Anterior cingulate cortex (tissue), 58 donors: ENCODE measurements at regions not wholly inside any gene's neighbourhood (a gene's known extent, or its start where the extent isn't known, plus 50 kb on each side); places are given as distances from the start of the nearest gene placed in this dataset.

Experiments used
- DNase-seq, 58 donors: peaks; one replicate each; lab custom pipeline; 2025; lab: John Stamatoyannopoulos, UW

DNA sequence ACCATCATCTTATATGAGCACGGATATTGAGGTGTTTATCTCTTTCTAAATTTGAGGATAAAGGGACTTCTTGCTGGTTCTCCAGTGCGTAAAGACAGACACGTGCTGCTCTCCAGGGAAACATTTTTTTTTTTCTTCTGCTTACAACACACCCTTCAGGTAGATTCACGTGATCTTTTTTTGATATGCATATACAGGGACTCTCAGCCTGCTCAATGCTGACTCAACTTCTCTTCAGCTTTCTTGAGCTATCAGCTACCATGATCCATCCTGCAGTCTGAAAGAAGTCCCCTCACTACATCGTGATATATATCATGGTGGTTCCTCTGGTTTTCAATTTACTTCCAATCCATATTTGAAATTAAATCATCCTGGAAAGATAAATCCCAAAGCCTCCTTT, 87.1 kb upstream of the SLITRK3 start:
- no peak for DNase-seq

DNA sequence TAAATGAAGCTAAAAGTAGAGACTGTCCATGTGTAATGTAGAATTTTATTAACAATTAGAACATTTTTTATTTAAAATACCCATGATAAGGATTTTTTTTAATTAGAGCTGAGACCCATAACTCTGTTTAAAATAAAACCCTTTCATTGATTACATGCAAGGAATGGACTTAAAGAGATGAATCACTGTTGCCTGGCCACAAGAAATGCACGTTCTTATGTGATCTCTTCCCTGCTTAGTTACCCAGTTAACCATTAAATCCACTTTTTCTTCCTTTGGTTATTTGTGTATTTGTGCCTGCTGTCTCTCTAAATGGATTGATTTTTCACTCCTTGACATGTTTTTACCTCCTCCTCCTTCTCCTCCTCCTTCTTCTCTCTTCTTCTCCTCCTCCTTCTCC, 83.3 kb upstream of the SLITRK3 start:
- DNase-seq = no peak

DNA sequence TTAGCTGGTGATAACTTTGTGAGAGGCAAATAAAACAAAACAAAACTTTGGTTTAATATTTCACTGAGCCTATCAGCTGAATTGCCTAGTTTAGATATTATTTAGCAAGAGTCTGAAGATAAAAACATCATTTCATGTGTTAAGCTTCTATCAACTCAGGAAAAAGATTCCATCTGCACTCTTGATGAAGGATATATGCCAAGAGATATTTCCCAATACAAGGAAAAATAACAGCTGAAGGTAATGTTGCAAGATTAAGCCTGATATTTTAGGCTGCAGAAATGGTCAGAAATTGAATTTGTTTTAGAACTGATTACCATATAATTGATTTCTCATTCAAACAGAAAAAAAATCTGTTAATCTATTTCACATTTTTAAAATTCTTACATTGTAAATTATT, 77.2 kb upstream of the SLITRK3 start:
- DNase-seq = no peak

DNA sequence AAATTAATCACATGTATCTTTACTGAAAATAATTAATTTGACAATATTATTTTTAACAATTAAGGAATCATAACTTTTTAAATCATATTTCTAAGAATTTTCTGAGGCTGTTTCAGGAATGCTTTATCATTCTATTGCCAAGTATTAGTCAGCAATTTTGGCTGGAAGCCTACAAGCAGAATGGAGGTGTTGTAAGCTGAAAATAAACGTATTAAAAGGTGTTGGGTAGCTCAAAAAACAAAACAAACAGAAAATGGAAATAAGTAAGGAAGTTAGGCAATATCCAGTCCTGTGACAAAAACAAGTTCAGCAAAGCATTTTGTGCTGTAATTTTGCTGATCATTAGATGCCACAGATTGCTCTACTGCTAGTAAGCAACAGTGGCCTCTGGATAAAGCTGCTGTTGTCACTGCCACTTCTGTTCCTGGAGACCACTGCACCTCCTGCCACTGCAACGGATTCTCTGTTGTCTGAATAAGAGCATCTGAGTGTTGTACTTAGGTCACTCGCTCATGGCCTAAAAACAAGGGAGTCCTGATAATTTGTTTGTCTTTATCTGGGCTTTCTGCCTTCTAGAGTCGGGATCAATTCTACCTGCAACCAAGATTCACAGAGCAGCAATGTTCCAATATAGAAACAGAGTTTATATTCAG, 63.5 kb upstream of the SLITRK3 start:
- no peak for DNase-seq

DNA sequence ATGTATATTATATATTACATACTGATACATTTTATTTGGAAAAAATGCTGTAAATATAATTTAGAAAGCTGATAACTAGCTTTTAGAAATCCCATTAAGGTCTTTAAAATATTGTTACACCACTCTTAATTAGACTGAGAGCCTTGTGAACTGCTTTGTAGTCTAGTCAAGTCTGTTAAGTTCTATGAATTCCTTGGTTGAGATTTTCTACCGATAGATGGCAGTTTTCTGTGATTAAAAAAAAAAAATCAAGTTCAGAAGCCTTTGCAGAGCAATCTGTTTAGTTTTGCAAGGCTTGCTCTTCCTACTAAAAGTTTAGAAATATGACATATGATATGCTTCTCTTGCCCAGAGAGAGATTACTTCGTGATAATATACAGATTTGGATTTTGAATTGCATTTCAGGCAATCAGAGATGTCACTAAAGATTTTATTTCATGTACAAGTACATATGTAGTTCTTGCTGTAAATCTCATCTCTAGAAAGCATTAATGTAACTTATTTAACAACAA, 60.4 kb upstream of the SLITRK3 start:
- DNase-seq = no peak

DNA sequence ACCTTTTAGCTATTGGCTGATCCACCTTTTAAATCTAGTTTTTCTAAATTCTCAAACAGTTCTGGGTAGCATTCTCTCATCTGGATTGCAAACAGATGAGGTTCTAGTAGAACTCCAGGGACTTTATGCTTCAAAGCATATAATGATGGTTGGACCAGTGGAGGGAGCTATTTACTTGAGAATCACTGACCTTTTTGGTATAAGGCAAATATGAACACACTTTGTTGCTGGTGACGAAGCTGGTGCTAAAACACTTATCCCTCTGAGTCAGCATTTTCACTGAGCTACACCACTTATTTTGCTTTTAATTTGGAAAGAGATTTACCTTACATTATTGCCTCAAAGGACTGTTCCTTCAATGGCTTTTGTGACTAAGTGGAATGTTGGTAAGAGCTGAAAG, 58.6 kb upstream of the SLITRK3 start:
- peak in 1 of 58 donors; percentile 2 for DNase-seq
